ACC112 (cell line): ENCODE measurements at regions not wholly inside any gene's neighbourhood (a gene's known extent, or its start where the extent isn't known, plus 50 kb on each side); places are given as distances from the start of the nearest gene placed in this dataset.

ENCODE experiments used
- H2AFZ ChIP-seq: fragments of 200-600 bp; sonication (generic); one replicate; pipeline ENCODE4 v1.6.0; 2017; ENCODE audit warnings: antibody characterized with exemption, low read length; ENCODE audit not compliant: unreplicated experiment
- H3K27ac ChIP-seq: fragments of 200-600 bp; sonication (generic); 2 replicates; pipeline ENCODE4 v1.5.1; 2014; ENCODE audit warnings: low read depth, mild to moderate bottlenecking, antibody characterized with exemption, low read length, moderate library complexity
- H3K27me3 ChIP-seq: fragments of 200-600 bp; sonication (generic); 2 replicates; pipeline ENCODE4 v1.6.1; 2014; ENCODE audit warnings: mild to moderate bottlenecking, antibody characterized with exemption, low read length, moderate library complexity, mixed read lengths; ENCODE audit not compliant: insufficient read depth
- H3K36me3 ChIP-seq: fragments of 200-600 bp; sonication (generic); 2 replicates; pipeline ENCODE4 v1.6.1; 2016; ENCODE audit warnings: mild to moderate bottlenecking, antibody characterized with exemption, low read length, moderate library complexity, mixed read lengths; ENCODE audit not compliant: insufficient read depth
- H3K4me1 ChIP-seq: fragments of 200-600 bp; sonication (generic); one replicate; pipeline ENCODE4 v1.6.1; 2016; ENCODE audit warnings: low read length, mixed read lengths; ENCODE audit not compliant: insufficient read depth, unreplicated experiment, control insufficient read depth
- H3K4me3 ChIP-seq: fragments of 200-600 bp; sonication (generic); 2 replicates; pipeline ENCODE4 v1.5.1; 2014; ENCODE audit warnings: mild to moderate bottlenecking, low read depth, low read length
- H3K79me2 ChIP-seq: fragments of 200-600 bp; sonication (generic); one replicate; pipeline ENCODE4 v1.6.0; 2016; ENCODE audit warnings: low read length; ENCODE audit not compliant: control insufficient read depth, unreplicated experiment, insufficient read depth

GRCh38 chr2:106572541-106573450 lies 85.6 kb downstream of the CD8B2 start:
- H3K4me3 ChIP-seq, result no peak overlapping the region
- H3K27me3 ChIP-seq, result no peaks in the 10 kb centered on the region

GRCh38 chr2:106573773-106574172 lies 86.6 kb downstream of the CD8B2 start:
- H3K79me2 ChIP-seq, result no peaks in the 10 kb centered on the region
- H3K36me3 ChIP-seq, result no peaks in the 10 kb centered on the region

More at GRCh38 chr2:106572541-106573450, 85.6 kb downstream of the CD8B2 start:
- Histone ChIP-seq H3K36me3 (no peaks in the 10 kb centered on the region), H2AFZ (no peak overlapping the region), H3K4me1 (no peaks in the 10 kb centered on the region), H3K27ac (no peak overlapping the region), H3K79me2 (no peaks in the 10 kb centered on the region)

GRCh38 chr2:106575955-106576354 lies 88.8 kb downstream of the CD8B2 start:
- no peaks in the 10 kb centered on the region for H3K79me2 ChIP-seq
- H3K4me1 ChIP-seq, result no peaks in the 10 kb centered on the region
- H3K27ac ChIP-seq, result no peak overlapping the region; the same call in 1 of the 2 replicates
- no peak overlapping the region for H2AFZ ChIP-seq
- H3K27me3 ChIP-seq, result peaks cover 10% of the 10 kb centered on the region; the same call in 1 of the 2 replicates
- no peak overlapping the region for H3K4me3 ChIP-seq
- no peaks in the 10 kb centered on the region for H3K36me3 ChIP-seq

More at GRCh38 chr2:106573773-106574172, 86.6 kb downstream of the CD8B2 start:
- no peaks in the 10 kb centered on the region for H3K27me3 ChIP-seq
- no peak overlapping the region for H2AFZ ChIP-seq
- no peak overlapping the region for H3K4me3 ChIP-seq
- no peaks in the 10 kb centered on the region for H3K4me1 ChIP-seq
- no peak overlapping the region for H3K27ac ChIP-seq

GRCh38 chr2:106577255-106577651 lies 90.1 kb downstream of the CD8B2 start:
- Histone ChIP-seq H3K27ac (no peak overlapping the region), H3K79me2 (no peaks in the 10 kb centered on the region), H3K4me3 (no peak overlapping the region), H3K36me3 (no peaks in the 10 kb centered on the region), H3K27me3 (peaks cover 16% of the 10 kb centered on the region), H2AFZ (no peak overlapping the region), H3K4me1 (no peaks in the 10 kb centered on the region)

- Histone ChIP-seq H3K79me2 (no peaks in the 10 kb centered on the region), H3K36me3 (no peaks in the 10 kb centered on the region), H3K4me3 (no peak overlapping the region), H3K27ac (no peak overlapping the region), H3K27me3 (peaks cover 21% of the 10 kb centered on the region), H2AFZ (no peak overlapping the region), H3K4me1 (no peaks in the 10 kb centered on the region)
Measured at GRCh38 chr2:106579750-106580197, 92.6 kb downstream of the CD8B2 start.

GRCh38 chr2:106580241-106580640 lies 93.1 kb downstream of the CD8B2 start:
- Histone ChIP-seq H3K27ac (no peak overlapping the region), H2AFZ (no peak overlapping the region), H3K4me3 (no peak overlapping the region), H3K4me1 (no peaks in the 10 kb centered on the region), H3K36me3 (no peaks in the 10 kb centered on the region), H3K27me3 (peaks cover 21% of the 10 kb centered on the region), H3K79me2 (no peaks in the 10 kb centered on the region)

- Histone ChIP-seq H3K4me3 (no peak overlapping the region), H3K27ac (no peak overlapping the region), H2AFZ (no peak overlapping the region), H3K27me3 (peaks cover 21% of the 10 kb centered on the region), H3K36me3 (no peaks in the 10 kb centered on the region), H3K4me1 (no peaks in the 10 kb centered on the region), H3K79me2 (no peaks in the 10 kb centered on the region)
Measured at GRCh38 chr2:106581328-106581727, 94.2 kb downstream of the CD8B2 start.

- Histone ChIP-seq H3K36me3 (no peaks in the 10 kb centered on the region), H3K27ac (no peak overlapping the region), H2AFZ (peak overlapping the region; percentile 73), H3K79me2 (no peaks in the 10 kb centered on the region), H3K4me3 (peak overlapping the region; percentile 72), H3K27me3 (peaks cover 21% of the 10 kb centered on the region), H3K4me1 (no peaks in the 10 kb centered on the region)
Measured at GRCh38 chr2:106581755-106582147, 94.6 kb downstream of the CD8B2 start.

- Histone ChIP-seq H3K4me3 (peak overlapping the region; percentile 72), H2AFZ (peak overlapping the region; percentile 73), H3K27me3 (peaks cover 21% of the 10 kb centered on the region), H3K36me3 (no peaks in the 10 kb centered on the region), H3K79me2 (no peaks in the 10 kb centered on the region), H3K27ac (no peak overlapping the region), H3K4me1 (no peaks in the 10 kb centered on the region)
Measured at GRCh38 chr2:106582148-106583143, 95.3 kb downstream of the CD8B2 start.

- H3K27ac ChIP-seq, result no peak overlapping the region
- no peak overlapping the region for H2AFZ ChIP-seq
- no peaks in the 10 kb centered on the region for H3K4me1 ChIP-seq
- H3K79me2 ChIP-seq, result no peaks in the 10 kb centered on the region
- no peak overlapping the region for H3K4me3 ChIP-seq
- peaks cover 21% of the 10 kb centered on the region for H3K27me3 ChIP-seq
- no peaks in the 10 kb centered on the region for H3K36me3 ChIP-seq
Measured at GRCh38 chr2:106584304-106584954, 97.3 kb downstream of the CD8B2 start.
